Hematopoietic multipotent progenitor cell treated with erythropoietin and hydrocortisone succinate and interleukin-3 and kit ligand, for 15 days (in vitro differentiated cells): ENCODE measurements at regions not wholly inside any gene's neighbourhood (a gene's known extent, or its start where the extent isn't known, plus 50 kb on each side); places are given as distances from the start of the nearest gene placed in this dataset.
"Not testable (repeated sequence)": the region's sequence is repeated elsewhere in the genome, so short reads cannot be mapped to it uniquely, and the experiment has no call there.

Experiments
- DNase-seq: peaks from one replicate; pipeline ENCODE4 v3.0.0-alpha.2; 2015; ENCODE audit warnings: low spot score

- DNase-seq: no peak
Measured at GRCh38 chr3:95272781-95273180, 1209.9 kb downstream of the NSUN3 start.

GRCh38 chr3:95277613-95278012 is 1214.8 kb downstream of the NSUN3 start:
- no peak for DNase-seq

- DNase-seq: no peak
Measured at GRCh38 chr3:95280711-95281352, 1218.0 kb downstream of the NSUN3 start.

GRCh38 chr3:95289295-95289694 is 1226.4 kb downstream of the NSUN3 start:
- DNase-seq: no peak

- DNase-seq: no peak
Measured at GRCh38 chr3:95297581-95297980, 1234.7 kb downstream of the NSUN3 start.

GRCh38 chr3:95302044-95302443 is 1239.2 kb downstream of the NSUN3 start:
- DNase-seq: no peak

- DNase-seq: no peak
Measured at GRCh38 chr3:95310560-95310959, 1247.7 kb downstream of the NSUN3 start.

GRCh38 chr3:95311272-95311671 is 1248.4 kb downstream of the NSUN3 start:
- DNase-seq: no peak

- DNase-seq: no peak
Measured at GRCh38 chr3:95312650-95313049, 1249.8 kb downstream of the NSUN3 start.

- no peak for DNase-seq
Measured at GRCh38 chr3:95319921-95320494, 1257.1 kb downstream of the NSUN3 start.

GRCh38 chr3:95327478-95327877 is 1264.6 kb downstream of the NSUN3 start:
- DNase-seq: no peak

- no peak for DNase-seq
Measured at GRCh38 chr3:95333826-95334225, 1271.0 kb downstream of the NSUN3 start.

- DNase-seq: no peak
Measured at GRCh38 chr3:95334461-95334860, 1271.6 kb downstream of the NSUN3 start.

GRCh38 chr3:95335517-95335916 is 1272.7 kb downstream of the NSUN3 start:
- DNase-seq: no peak

- DNase-seq: no peak
Measured at GRCh38 chr3:95338446-95338845, 1275.6 kb downstream of the NSUN3 start.

- no peak for DNase-seq
Measured at GRCh38 chr3:95341314-95341713, 1278.5 kb downstream of the NSUN3 start.

- no peak for DNase-seq
Measured at GRCh38 chr3:95343228-95343627, 1280.4 kb downstream of the NSUN3 start.

GRCh38 chr3:95343767-95344166 is 1280.9 kb downstream of the NSUN3 start:
- DNase-seq: no peak

- DNase-seq: not testable (repeated sequence)
Measured at GRCh38 chr3:95347936-95348335, 1285.1 kb downstream of the NSUN3 start.

- no peak for DNase-seq
Measured at GRCh38 chr3:95348879-95349278, 1286.0 kb downstream of the NSUN3 start.

- DNase-seq: no peak
Measured at GRCh38 chr3:95350049-95350448, 1287.2 kb downstream of the NSUN3 start.

GRCh38 chr3:95351158-95351557 is 1288.3 kb downstream of the NSUN3 start:
- DNase-seq: no peak

GRCh38 chr3:95352471-95352870 is 1289.6 kb downstream of the NSUN3 start:
- no peak for DNase-seq

- DNase-seq: no peak
Measured at GRCh38 chr3:95354489-95354888, 1291.6 kb downstream of the NSUN3 start.
